ENCODE measurements at regions not wholly inside any gene's neighbourhood (a gene's known extent, or its start where the extent isn't known, plus 50 kb on each side); places are given as distances from the start of the nearest gene placed in this dataset.
"Not testable (repeated sequence)": the region's sequence is repeated elsewhere in the genome, so short reads cannot be mapped to it uniquely, and the experiment has no call there.

DNA sequence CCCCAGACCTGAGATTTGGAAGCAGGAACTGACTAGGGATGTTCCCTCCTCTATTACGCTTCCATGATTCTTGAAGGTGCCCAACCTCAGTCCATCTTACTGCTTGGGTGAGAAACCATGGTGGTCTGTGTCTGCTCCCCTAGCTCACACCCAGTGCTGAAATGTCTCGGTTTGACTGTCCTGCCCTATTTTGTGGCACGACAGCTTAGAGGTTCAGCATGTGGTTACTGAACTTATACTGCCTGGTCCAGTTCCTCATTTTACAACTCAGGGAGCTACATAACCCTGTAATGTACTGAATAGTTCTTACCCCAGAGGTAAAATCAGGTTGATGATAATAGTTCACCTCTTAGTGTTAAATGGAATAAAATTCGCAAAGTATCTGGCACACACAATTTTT is 203.1 kb downstream of the RBM46 start:
- TF ChIP-seq POLR2A (IDR thresholded peaks at IDR 0.05), result no peak
- no peak overlapping the region for H3K27ac ChIP-seq
- 62 to 71% methylated on average over 4 of the region's 4 CpGs for WGBS, 2 donors
- ATAC-seq (no peak), DNase-seq (no peak)
- H3K4me3 ChIP-seq, result no peak overlapping the region
- intact Hi-C loops (cut with DNase I), result no loop called here
- H3K36me3 ChIP-seq (replicated peaks in 1 of 2; ENCODE audit: insufficient read depth in 1 of 2, low read depth in 2 of 2), result no peaks in the 10 kb centered on the region
- no peaks in the 10 kb centered on the region for H3K9me3 ChIP-seq
- H3K27me3 ChIP-seq, result no peaks in the 10 kb centered on the region
- H3K4me1 ChIP-seq, result no peaks in the 10 kb centered on the region

DNA sequence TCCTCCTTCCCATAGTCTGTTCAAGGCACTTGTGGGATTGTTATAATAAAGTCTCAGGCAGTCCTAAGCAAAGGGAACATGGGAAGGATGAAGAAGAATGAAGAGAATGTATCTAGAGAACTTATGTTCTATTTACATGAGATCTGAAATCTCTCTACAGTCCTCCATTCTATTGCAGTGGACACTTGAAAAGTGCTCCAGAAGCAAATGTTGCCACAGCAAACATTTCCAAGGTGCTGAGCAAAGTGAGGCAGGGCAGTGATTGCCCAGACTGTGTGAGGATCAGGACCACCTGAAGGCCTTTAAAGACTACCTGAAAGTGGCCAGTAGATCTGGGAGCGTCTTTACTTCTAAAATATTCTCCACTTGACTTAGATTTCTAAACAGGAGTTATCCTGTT is 203.5 kb downstream of the RBM46 start:
- H3K27me3 ChIP-seq, result no peaks in the 10 kb centered on the region
- DNase-seq (no peak), ATAC-seq (no peak)
- no peaks in the 10 kb centered on the region for H3K4me1 ChIP-seq
- TF ChIP-seq POLR2A (IDR thresholded peaks at IDR 0.05), result no peak
- TF ChIP-seq, protein P1, sequence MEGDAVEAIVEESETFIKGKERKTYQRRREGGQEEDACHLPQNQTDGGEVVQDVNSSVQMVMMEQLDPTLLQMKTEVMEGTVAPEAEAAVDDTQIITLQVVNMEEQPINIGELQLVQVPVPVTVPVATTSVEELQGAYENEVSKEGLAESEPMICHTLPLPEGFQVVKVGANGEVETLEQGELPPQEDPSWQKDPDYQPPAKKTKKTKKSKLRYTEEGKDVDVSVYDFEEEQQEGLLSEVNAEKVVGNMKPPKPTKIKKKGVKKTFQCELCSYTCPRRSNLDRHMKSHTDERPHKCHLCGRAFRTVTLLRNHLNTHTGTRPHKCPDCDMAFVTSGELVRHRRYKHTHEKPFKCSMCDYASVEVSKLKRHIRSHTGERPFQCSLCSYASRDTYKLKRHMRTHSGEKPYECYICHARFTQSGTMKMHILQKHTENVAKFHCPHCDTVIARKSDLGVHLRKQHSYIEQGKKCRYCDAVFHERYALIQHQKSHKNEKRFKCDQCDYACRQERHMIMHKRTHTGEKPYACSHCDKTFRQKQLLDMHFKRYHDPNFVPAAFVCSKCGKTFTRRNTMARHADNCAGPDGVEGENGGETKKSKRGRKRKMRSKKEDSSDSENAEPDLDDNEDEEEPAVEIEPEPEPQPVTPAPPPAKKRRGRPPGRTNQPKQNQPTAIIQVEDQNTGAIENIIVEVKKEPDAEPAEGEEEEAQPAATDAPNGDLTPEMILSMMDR (IDR thresholded peaks at IDR 0.05), result no peak
- WGBS, 2 donors, result 80 to 86% methylated on average over 1 of the region's 1 CpG
- H3K36me3 ChIP-seq (replicated peaks in 1 of 2; ENCODE audit: insufficient read depth in 1 of 2, low read depth in 2 of 2), result no peaks in the 10 kb centered on the region
- H3K4me3 ChIP-seq, result no peak overlapping the region
- no peak overlapping the region for H3K27ac ChIP-seq
- H3K9me3 ChIP-seq, result no peaks in the 10 kb centered on the region
- intact Hi-C loops (cut with DNase I), result no loop called here

DNA sequence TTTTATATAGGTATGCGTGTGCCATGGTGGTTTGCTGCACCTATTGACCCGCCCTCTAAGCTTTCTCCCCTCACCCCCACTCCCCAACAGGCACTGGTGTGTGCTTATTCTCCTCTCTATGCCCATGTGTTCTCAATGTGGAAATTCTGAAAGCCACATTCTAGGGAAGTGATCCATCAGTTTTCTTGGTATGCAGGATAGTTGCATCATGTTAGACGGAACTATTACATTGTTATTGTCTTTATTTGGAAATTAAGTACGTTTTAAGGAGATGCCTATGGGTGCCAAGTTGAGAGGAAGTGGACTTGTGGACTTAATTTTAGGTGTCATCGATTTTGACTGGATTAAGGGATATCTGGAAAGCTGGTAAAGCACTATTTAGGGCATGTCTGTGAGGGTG is 204.6 kb downstream of the RBM46 start:
- H3K27ac ChIP-seq, result no peak overlapping the region
- 55 to 56% methylated on average over 5 of the region's 5 CpGs for WGBS, 2 donors
- ATAC-seq, result no peak
- TF ChIP-seq POLR2A (IDR thresholded peaks at IDR 0.05), result no peak
- TF ChIP-seq, protein P1 (IDR thresholded peaks at IDR 0.05), result no peak
- no peak for DNase-seq
- intact Hi-C loops (cut with DNase I), result no loop called here
- H3K9me3 ChIP-seq, result no peaks in the 10 kb centered on the region
- no peaks in the 10 kb centered on the region for H3K36me3 ChIP-seq (replicated peaks in 1 of 2; ENCODE audit: insufficient read depth in 1 of 2, low read depth in 2 of 2)
- no peak overlapping the region for H3K4me3 ChIP-seq
- H3K27me3 ChIP-seq, result no peaks in the 10 kb centered on the region
- no peaks in the 10 kb centered on the region for H3K4me1 ChIP-seq

DNA sequence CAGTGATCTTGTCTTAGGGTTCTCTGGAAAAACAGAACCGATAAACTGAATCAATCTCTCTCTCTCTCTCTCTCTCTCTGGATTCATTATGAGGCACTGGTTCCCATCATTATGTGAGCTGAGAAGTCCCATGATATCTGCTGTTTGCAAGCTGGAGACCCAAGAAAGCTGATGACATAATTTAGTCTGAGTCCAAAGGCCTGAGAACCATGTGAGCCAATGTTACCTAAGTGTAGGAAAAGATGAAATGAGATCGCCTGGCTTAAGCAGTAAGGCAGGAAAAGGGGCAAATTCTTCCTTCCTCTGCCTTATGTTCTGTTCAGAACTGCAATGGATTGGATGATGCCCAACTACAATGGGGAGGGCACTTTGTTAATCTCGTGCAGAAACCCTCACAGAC is 207.4 kb downstream of the RBM46 start:
- ATAC-seq (no peak), DNase-seq (no peak)
- H3K4me3 ChIP-seq, result no peak overlapping the region
- no peak overlapping the region for H3K27ac ChIP-seq
- H3K36me3 ChIP-seq (replicated peaks in 1 of 2; ENCODE audit: insufficient read depth in 1 of 2, low read depth in 2 of 2), result no peaks in the 10 kb centered on the region
- no peak for TF ChIP-seq POLR2A (IDR thresholded peaks at IDR 0.05)
- TF ChIP-seq, protein P1 (IDR thresholded peaks at IDR 0.05), result no peak
- intact Hi-C loops (cut with DNase I), result no loop called here
- H3K4me1 ChIP-seq, result no peaks in the 10 kb centered on the region
- H3K27me3 ChIP-seq, result no peaks in the 10 kb centered on the region
- no peaks in the 10 kb centered on the region for H3K9me3 ChIP-seq
- 53 to 58% methylated on average over 3 of the region's 3 CpGs for WGBS, 2 donors

DNA sequence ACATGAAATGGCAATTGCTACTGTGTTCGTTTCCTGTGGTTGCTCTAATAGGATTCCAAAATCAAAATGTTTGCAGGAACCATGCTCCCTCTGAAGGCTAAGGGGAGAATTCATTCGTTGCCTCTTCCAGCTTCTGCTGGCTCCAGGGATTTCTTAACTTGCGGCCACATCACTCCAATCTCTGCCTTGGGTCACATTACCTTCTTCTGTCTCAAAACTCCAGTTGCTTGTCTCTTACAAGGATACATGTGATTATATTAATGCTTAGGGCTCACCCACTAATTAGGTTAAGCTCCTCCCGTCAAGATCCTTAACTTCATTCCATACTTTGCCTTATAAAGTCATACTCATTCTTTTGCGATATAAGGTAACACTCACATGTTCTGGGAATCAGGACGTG is 208.4 kb downstream of the RBM46 start:
- Histone ChIP-seq H3K4me3 (no peak overlapping the region), H3K4me1 (no peaks in the 10 kb centered on the region), H3K27ac (no peak overlapping the region), H3K36me3 (replicated peaks in 1 of 2; ENCODE audit: insufficient read depth in 1 of 2, low read depth in 2 of 2) (no peaks in the 10 kb centered on the region), H3K27me3 (no peaks in the 10 kb centered on the region), H3K9me3 (no peaks in the 10 kb centered on the region)
- 67 to 69% methylated on average over 6 of the region's 6 CpGs for WGBS, 2 donors
- intact Hi-C loops (cut with DNase I), result no loop called here
- no peak for DNase-seq
- no peak for ATAC-seq
- TF ChIP-seq POLR2A (IDR thresholded peaks at IDR 0.05), result no peak
- TF ChIP-seq, protein P1 (IDR thresholded peaks at IDR 0.05), result no peak

DNA sequence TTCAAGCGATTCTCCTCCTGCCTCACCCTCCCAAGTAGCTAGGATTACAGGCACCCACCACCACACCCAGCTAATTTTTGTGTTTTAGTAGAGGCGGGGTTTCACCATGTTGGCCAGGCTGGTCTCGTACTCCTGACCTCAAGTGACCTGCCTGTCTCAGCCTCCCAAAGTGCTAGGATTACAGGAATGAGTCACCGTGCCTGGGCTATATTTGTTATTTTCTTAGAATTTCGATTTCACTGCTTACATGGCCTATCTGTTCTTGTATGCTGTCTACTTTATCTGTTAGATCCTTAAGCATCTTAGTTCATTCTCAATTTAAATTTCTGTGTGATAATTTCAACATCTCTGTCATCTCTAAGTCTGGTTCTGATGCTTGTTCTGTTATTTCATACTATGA is 210.6 kb upstream of the NPY2R start:
- H3K27me3 ChIP-seq; H3K4me3 ChIP-seq; H3K27ac ChIP-seq; DNase-seq; ATAC-seq; H3K36me3 ChIP-seq (replicated peaks in 1 of 2; ENCODE audit: insufficient read depth in 1 of 2, low read depth in 2 of 2); H3K9me3 ChIP-seq; H3K4me1 ChIP-seq; intact Hi-C loops (cut with DNase I): not testable (repeated sequence)
- 77 to 84% methylated on average over 5 of the region's 5 CpGs for WGBS, 2 donors
